Neural progenitor cell (in vitro differentiated cells): ENCODE measurements at regions not wholly inside any gene's neighbourhood (a gene's known extent, or its start where the extent isn't known, plus 50 kb on each side); places are given as distances from the start of the nearest gene placed in this dataset.

Experiments
- EZH2 ChIP-seq: fragments of 200-600 bp; sonication (generic); IDR thresholded peaks from 2 replicates; pipeline ENCODE4 v1.6.1; 2017; ENCODE audit warnings: antibody characterized with exemption, mild to moderate bottlenecking, moderate library complexity
- TF ChIP-seq, protein P1 (sequence below): fragments of 200-600 bp; sonication (generic); IDR thresholded peaks from 2 replicates; pipeline ENCODE4 v1.5.1; 2017; ENCODE audit warnings: antibody characterized with exemption, mild to moderate bottlenecking

DNA sequence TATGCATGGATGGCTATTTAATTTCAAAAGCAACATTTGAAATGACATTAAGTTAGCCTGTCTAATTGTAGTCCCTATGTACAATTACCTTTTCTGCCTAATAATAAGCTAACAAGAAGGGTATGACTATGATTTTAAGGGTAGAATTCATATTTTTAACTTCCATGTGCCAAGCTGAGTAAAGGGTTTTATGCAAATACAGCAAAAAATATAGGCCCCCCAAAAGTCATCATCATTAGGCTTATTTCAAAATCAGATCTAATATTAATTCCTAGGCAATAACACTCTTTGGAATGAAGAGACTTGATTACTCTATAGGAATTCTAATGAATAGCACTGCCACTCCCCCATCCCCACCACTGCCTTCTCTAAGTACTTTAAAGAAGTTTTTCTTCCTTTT is 155.9 kb upstream of the DYNLRB2 start:
- TF ChIP-seq, protein P1, sequence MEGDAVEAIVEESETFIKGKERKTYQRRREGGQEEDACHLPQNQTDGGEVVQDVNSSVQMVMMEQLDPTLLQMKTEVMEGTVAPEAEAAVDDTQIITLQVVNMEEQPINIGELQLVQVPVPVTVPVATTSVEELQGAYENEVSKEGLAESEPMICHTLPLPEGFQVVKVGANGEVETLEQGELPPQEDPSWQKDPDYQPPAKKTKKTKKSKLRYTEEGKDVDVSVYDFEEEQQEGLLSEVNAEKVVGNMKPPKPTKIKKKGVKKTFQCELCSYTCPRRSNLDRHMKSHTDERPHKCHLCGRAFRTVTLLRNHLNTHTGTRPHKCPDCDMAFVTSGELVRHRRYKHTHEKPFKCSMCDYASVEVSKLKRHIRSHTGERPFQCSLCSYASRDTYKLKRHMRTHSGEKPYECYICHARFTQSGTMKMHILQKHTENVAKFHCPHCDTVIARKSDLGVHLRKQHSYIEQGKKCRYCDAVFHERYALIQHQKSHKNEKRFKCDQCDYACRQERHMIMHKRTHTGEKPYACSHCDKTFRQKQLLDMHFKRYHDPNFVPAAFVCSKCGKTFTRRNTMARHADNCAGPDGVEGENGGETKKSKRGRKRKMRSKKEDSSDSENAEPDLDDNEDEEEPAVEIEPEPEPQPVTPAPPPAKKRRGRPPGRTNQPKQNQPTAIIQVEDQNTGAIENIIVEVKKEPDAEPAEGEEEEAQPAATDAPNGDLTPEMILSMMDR = no peak
- TF ChIP-seq EZH2 = no peak
